ENCODE measurements at regions not wholly inside any gene's neighbourhood (a gene's known extent, or its start where the extent isn't known, plus 50 kb on each side); places are given as distances from the start of the nearest gene placed in this dataset.

DNA sequence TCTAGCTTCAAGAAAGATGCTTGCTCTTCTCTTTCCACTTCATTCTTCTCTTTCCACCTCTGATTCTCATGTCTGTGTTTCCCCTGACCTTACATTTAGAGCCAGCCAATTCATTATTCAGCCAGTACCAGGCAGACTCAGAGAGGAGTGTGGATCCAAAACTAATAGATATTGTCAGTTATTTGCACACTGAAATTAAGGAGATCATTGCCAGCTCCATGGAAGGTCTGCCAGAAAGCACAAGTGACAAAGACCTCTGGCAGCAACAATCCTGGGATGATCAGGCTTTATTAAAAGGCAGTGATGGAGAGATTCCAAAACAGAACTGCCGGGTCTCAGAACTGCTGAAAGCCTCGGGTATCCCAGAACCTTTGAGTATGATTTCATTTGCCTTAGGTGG is 749.4 kb downstream of the XPNPEP1 start:
- ATAC-seq (ENCODE audit: low read depth): no peak
- Histone ChIP-seq H3K56ac (ENCODE audit: extremely low read depth, insufficient read depth, low read length) (no peak overlapping the region), H2BK15ac (ENCODE audit: low read depth, low read length) (no peak overlapping the region), H3K27me3 (ENCODE audit: control insufficient read depth, insufficient read depth, low read length) (no peaks in the 10 kb centered on the region), H3K18ac (ENCODE audit: low read depth, low read length) (no peak overlapping the region), H4K8ac (ENCODE audit: low read depth in 2 of 2, low read length in 2 of 2) (no peak overlapping the region), H3K9me1 (ENCODE audit: insufficient read depth, low read length) (no peaks in the 10 kb centered on the region; the same call in 1 of the 2 replicates), H2BK20ac (ENCODE audit: low read depth, low read length) (no peak overlapping the region), H3K14ac (replicated peaks; ENCODE audit: low read depth, low read length) (no peak overlapping the region), H3K4ac (ENCODE audit: low read depth, low read length) (no peak overlapping the region), H3K36me3 (ENCODE audit: control insufficient read depth, insufficient read depth, low read length) (no peaks in the 10 kb centered on the region), H3K9me3 (ENCODE audit: control insufficient read depth, insufficient read depth, low read length) (no peaks in the 10 kb centered on the region), H4K20me1 (ENCODE audit: insufficient read depth, low read length) (no peaks in the 10 kb centered on the region), H3K79me1 (ENCODE audit: low read depth in 1 of 2, low read length in 2 of 2) (no peaks in the 10 kb centered on the region), H3K4me2 (ENCODE audit: low read depth, low read length) (no peak overlapping the region), H4K5ac (ENCODE audit: low read depth, low read length) (no peak overlapping the region), H2AK5ac (ENCODE audit: low read depth, low read length) (no peak overlapping the region), H4K91ac (ENCODE audit: insufficient read depth, low read depth, low read length) (no peak overlapping the region), H3K23ac (ENCODE audit: low read depth, low read length) (no peak overlapping the region), H3K4me1 (ENCODE audit: control insufficient read depth, insufficient read depth, low read length) (no peaks in the 10 kb centered on the region), H2BK120ac (ENCODE audit: low read depth, low read length) (no peak overlapping the region), H3K4me3 (ENCODE audit: insufficient read depth, low read depth, low read length) (no peak overlapping the region), H2AK9ac (replicated peaks; ENCODE audit: low read depth, low read length, poor library complexity) (no peak overlapping the region), H2AFZ (replicated peaks; ENCODE audit: low read length, poor library complexity) (no peak overlapping the region), H2BK5ac (ENCODE audit: low read depth, low read length, poor library complexity, severe bottlenecking) (no peak overlapping the region), H3K9ac (ENCODE audit: low read depth, low read length) (no peak overlapping the region), H3K27ac (ENCODE audit: insufficient read depth, low read length) (no peak overlapping the region)
- BruUV-seq (replicated peaks): no TSS peak
- ChIA-PET POLR2A (ENCODE audit: unreplicated experiment) (no interaction called here), CTCF (no interaction called here)
- TF ChIP-seq, protein P1, sequence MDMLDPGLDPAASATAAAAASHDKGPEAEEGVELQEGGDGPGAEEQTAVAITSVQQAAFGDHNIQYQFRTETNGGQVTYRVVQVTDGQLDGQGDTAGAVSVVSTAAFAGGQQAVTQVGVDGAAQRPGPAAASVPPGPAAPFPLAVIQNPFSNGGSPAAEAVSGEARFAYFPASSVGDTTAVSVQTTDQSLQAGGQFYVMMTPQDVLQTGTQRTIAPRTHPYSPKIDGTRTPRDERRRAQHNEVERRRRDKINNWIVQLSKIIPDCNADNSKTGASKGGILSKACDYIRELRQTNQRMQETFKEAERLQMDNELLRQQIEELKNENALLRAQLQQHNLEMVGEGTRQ (IDR thresholded peaks at IDR 0.05; ENCODE audit: low read depth, low read length): no peak
- TF ChIP-seq, protein P2, sequence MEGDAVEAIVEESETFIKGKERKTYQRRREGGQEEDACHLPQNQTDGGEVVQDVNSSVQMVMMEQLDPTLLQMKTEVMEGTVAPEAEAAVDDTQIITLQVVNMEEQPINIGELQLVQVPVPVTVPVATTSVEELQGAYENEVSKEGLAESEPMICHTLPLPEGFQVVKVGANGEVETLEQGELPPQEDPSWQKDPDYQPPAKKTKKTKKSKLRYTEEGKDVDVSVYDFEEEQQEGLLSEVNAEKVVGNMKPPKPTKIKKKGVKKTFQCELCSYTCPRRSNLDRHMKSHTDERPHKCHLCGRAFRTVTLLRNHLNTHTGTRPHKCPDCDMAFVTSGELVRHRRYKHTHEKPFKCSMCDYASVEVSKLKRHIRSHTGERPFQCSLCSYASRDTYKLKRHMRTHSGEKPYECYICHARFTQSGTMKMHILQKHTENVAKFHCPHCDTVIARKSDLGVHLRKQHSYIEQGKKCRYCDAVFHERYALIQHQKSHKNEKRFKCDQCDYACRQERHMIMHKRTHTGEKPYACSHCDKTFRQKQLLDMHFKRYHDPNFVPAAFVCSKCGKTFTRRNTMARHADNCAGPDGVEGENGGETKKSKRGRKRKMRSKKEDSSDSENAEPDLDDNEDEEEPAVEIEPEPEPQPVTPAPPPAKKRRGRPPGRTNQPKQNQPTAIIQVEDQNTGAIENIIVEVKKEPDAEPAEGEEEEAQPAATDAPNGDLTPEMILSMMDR (conservative IDR thresholded peaks at IDR 0.05; ENCODE audit: low read depth, low read length): no peak
- TF ChIP-seq MAZ (IDR thresholded peaks at IDR 0.05; ENCODE audit: borderline replicate concordance, low read depth, low read length): no peak
- WGBS, 2 experiments (ENCODE audit: extremely low coverage in 2 of 2, insufficient read length in 1 of 2): no CpG with 5 or more reads among the region's 2 CpGs
- intact Hi-C loops (cut with micrococcal nuclease): no loop called here
- DNase-seq: no peak
- in situ Hi-C loops (cut with MboI; ENCODE audit: low sequenced_read_pairs): no loop called here
- dilution Hi-C loops (cut with HindIII; ENCODE audit: low sequenced_read_pairs, unreplicated experiment): no loop called here

All from IMR-90 (cell line).